ENCODE measurements at regions not wholly inside any gene's neighbourhood (a gene's known extent, or its start where the extent isn't known, plus 50 kb on each side); places are given as distances from the start of the nearest gene placed in this dataset.

DNA sequence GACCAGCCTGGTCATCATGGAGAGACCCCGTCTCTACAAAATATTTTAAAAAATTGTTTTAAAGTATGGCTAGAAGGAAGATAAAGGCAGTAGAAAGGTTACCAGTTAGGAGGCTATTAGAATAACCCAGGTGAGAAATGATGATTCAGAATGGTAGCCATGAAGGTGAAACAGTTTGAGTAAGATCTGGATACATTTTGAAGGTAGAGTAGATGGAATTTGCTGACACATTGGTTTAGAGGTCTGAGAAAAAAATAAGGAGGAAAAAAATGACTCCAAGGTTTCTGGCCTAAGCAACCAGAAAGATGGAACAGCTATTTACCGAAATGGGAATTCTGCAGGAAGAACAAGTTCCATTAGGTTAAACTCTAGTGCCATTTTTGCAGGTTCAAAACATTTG lies 167.9 kb upstream of the TAB2 start:
- no peak for DNase-seq (ENCODE audit: low spot score)

GRCh38 chr6:149150301-149150700 lies 167.2 kb upstream of the TAB2 start:
- DNase-seq (ENCODE audit: low spot score): no peak

GRCh38 chr6:149150801-149151398 lies 166.6 kb upstream of the TAB2 start:
- no peak for DNase-seq (ENCODE audit: low spot score)

DNA sequence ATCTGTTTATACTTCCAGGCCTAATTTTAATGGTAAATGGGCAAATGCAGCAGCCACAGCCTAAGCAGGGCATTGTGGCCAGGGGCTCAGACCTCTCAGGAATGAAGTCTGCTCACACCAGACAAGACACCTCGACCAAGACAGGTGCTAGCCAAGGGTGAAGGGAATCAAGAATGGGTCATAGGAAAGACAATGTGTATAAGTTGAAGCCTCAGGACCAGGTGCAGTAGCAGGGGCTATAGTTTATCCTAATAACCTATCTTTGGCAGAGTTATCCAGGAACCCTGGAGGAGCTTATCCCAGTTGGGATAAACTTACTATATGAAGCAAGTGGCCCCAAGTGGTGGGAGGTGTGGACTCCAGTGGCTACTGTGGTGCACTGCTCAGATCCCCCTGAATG lies 165.0 kb upstream of the TAB2 start:
- DNase-seq (ENCODE audit: low spot score): no peak

DNA sequence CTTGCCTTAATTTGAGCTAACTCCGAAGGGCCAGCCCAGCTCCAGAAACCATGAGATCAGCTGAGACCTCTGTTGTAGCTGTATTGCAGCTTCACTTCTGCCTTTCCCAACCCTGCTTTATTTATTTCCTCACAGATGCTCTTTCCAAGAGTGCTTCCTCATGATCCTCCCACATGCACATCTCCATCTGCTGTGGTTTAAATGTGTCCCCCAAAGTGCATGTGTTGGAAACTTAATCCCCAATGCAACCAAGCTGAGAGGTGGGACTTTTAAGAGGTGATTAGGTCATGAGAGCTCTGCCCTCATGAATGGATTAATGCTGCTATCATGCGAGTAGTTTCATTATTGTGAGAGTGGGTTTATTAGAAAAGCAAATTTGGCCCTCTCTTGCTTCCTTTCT lies 164.4 kb upstream of the TAB2 start:
- DNase-seq (ENCODE audit: low spot score): no peak

DNA sequence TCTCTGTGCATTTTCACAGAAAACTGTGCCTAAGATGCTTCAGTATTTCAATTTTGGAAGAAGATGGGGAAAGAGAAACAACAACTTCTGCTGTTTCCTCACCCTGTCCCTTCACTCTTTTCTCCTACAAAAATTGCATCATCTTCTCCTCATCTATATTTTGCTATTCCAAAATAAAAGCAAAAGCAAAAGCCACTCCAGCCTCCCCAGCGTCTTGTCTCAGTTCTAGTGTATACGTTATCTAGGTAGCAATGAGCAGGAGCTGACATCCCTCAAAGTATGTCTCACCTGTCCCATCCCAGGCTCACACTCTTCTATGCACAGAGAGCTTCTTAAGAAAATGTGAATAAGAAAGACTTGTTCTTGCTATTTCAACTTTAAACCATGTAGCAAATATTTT lies 163.8 kb upstream of the TAB2 start:
- no peak for DNase-seq (ENCODE audit: low spot score)

DNA sequence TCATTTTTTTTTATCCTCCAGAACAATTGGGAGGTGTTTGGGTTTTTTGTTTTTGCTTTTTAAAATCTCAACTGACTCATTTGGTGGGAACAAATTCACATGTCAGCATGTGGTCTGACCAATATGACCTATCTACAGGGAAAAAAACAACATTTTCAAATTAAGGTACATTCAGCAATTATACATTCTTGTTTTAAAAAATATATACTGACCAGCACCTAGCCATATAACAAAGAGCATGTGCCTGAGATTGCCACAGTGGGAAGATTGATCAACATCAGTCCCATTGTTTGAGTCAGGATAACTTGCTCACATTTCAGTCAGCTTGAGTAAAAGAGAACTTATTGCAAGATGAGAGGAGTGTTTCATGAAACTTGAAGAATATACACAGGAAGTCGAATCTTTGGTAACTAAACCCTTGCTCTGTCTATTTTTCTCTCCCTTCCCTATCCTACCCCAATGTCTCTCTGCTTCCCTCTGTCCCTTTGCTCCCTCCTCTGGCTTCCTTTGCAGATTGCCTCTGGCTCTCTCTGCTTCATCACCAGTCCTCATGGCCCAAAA lies 163.2 kb upstream of the TAB2 start:
- DNase-seq (ENCODE audit: low spot score): no peak

- DNase-seq (ENCODE audit: low spot score): no peak
These were observed 160.4 kb upstream of the TAB2 start for GRCh38 chr6:149157126-149157525.

- no peak for DNase-seq (ENCODE audit: low spot score)
These were observed 159.4 kb upstream of the TAB2 start for GRCh38 chr6:149158076-149158475.

GRCh38 chr6:149160943-149161342 lies 156.6 kb upstream of the TAB2 start:
- no peak for DNase-seq (ENCODE audit: low spot score)

- no peak for DNase-seq (ENCODE audit: low spot score)
These were observed 154.6 kb upstream of the TAB2 start for GRCh38 chr6:149162924-149163323.

GRCh38 chr6:149164199-149164750 lies 153.2 kb upstream of the TAB2 start:
- no peak for DNase-seq (ENCODE audit: low spot score)

DNA sequence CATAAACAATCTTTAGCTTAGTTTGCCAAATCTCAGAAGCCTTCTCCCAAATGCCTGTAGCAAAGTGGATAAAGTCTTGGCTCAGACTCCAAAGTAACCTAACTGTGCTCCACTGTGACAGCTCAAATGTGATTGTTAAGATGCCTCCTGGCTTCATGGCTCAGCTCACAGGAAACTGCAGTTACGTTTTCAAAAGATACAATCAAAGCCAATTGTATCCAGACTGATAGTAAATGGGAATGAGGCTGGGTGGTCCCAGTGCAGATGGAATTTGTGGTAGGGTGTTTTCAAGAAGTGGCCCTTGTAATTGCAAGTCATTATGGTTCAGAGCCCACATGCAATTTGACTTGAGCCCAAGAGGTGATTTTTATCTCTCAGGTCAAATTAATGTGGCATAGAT lies 151.2 kb upstream of the TAB2 start:
- no peak for DNase-seq (ENCODE audit: low spot score)

- DNase-seq (ENCODE audit: low spot score): no peak
These were observed 150.8 kb upstream of the TAB2 start for GRCh38 chr6:149166747-149167146.

GRCh38 chr6:149168968-149169367 lies 148.5 kb upstream of the TAB2 start:
- no peak for DNase-seq (ENCODE audit: low spot score)

GRCh38 chr6:149169761-149170511 lies 147.6 kb upstream of the TAB2 start:
- peak; percentile 10 for DNase-seq (ENCODE audit: low spot score)

- DNase-seq (ENCODE audit: low spot score): no peak
These were observed 146.7 kb upstream of the TAB2 start for GRCh38 chr6:149170564-149171452.

DNA sequence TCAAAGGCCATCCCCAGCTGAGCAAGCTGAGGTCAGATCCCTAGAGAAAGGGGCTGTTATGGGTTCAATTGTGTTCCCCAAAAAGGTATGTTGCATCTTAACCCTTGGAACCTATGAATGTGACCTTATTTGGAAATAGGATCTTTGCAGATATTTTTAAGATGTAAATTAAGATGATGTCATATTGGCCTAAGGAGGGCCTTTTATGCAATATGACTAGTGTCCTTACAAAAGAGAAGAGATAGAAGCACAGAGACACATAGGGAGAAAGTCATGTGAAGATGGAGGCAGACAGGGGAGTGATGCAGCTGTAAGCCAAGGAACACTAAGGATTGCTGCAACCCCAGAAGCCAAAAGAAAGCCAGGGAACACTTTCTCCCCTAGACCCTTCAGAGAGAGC lies 144.3 kb upstream of the TAB2 start:
- no peak for DNase-seq (ENCODE audit: low spot score)

- no peak for DNase-seq (ENCODE audit: low spot score)
These were observed 142.6 kb upstream of the TAB2 start for GRCh38 chr6:149174962-149175361.

DNA sequence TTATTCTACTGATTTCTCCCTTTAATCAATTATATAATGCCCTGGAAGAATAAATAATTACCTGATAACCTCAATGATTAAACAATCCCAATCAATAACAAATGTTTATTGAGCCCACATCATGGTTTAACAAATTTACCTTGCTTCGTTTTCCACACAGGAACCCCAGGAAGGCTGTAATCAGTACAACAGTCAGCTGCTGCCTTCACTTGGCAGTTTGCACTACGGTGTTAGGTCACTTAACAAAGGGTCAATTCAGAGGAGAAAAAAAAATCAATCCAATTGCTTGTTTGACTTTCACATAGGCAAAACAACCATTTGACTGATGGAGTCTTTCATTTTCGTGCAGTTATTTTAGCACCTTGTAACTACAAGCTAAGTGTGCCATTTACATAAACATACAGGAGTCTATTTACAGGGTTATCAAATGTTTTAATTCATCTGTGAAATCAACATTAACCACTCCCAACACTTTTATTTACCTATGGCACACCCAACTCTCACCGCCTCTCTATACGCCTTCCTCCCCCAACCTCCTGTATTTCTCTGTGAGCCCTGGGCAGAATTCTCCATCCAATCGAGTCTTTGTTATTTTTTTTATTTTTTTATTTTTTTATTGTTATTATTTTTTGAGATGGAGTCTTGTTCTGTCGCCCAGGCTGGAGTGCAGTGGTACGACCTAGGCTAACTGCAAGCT lies 140.4 kb upstream of the TAB2 start:
- no peak for DNase-seq (ENCODE audit: low spot score)

DNA sequence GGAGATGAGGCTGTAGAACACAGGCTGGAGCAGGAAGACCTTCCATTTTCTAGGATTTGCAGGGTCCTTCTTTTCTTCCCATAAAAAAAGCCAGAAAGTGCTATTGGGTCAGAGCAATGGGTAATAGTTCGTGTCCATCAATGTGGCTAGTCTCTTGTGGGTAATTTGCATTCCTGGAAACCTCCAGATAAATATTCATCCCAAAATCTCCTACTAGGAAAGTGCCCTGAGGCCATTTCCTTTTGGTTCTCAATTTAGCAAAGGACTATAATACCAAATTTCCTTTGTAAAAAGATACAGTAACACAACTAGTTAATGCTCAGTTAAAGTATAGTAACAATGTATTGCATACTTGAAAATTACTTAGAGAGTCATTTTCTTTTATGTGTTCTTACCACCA lies 138.1 kb upstream of the TAB2 start:
- DNase-seq (ENCODE audit: low spot score): no peak

DNA sequence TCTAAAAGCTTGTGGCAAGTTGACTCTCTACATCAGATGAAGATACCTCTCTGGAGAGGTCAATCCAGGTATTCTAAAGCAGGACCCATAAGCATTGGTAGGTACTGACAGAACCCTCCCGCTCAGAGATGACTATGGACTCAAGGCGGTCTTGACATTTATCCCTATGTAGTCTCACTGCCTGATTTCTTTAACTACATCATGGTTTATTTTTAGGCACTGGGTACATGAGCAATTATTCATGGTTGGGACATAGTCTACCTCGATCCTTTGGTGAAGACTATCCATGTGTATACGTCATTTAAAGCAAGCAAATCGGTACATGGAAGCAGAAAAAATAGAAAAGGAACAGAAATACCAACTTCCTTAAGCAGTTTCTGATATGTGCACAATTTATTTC lies 136.2 kb upstream of the TAB2 start:
- no peak for DNase-seq (ENCODE audit: low spot score)
